ENCODE measurements at regions not wholly inside any gene's neighbourhood (a gene's known extent, or its start where the extent isn't known, plus 50 kb on each side); places are given as distances from the start of the nearest gene placed in this dataset.

DNA sequence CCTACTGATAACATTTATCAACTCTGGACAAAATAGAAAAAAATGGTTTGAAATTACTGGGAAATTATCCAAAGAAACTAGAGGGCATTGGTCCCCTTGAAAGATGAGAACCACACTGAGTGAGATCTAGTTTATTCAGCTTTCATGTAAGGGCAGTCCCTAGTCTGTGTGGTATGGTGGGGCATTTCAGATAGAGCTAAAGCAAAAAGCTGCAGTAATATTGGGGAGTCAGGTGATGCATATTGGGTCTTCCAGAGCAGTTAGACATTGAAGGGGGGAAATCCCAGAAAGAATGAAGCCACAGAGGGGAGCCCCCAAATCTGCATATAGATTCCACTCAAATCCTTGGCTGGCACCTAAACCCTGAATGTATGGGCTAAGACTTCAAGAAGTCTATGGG is 347.7 kb upstream of the POU3F1 start:
- no peak for DNase-seq

- DNase-seq = no peak
Observed at GRCh38 chr1:38392861-38393260, 346.3 kb upstream of the POU3F1 start.

- no peak for DNase-seq
Observed at GRCh38 chr1:38381256-38381655, 334.7 kb upstream of the POU3F1 start.

GRCh38 chr1:38376577-38376976 is 330.0 kb upstream of the POU3F1 start:
- DNase-seq = no peak

- no peak for DNase-seq
Observed at GRCh38 chr1:38375035-38375434, 328.4 kb upstream of the POU3F1 start.

DNA sequence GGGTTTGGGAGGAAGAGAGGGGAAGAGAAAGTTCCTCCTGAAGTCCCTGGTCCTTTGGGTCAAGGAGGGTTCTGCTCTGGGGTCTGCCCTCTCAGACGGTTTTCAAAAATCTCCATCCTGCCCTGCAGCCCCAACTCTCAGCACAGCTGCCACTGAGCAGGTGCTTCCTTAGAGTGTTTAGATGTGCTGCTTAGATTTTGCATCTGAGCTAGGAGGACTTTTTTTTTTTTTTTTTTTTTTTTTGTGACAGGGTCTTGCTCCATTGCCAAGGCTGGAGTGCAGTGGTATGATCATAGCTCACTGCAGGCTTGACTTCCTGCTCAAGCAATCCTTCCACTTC is 324.9 kb upstream of the POU3F1 start:
- DNase-seq = no peak

DNA sequence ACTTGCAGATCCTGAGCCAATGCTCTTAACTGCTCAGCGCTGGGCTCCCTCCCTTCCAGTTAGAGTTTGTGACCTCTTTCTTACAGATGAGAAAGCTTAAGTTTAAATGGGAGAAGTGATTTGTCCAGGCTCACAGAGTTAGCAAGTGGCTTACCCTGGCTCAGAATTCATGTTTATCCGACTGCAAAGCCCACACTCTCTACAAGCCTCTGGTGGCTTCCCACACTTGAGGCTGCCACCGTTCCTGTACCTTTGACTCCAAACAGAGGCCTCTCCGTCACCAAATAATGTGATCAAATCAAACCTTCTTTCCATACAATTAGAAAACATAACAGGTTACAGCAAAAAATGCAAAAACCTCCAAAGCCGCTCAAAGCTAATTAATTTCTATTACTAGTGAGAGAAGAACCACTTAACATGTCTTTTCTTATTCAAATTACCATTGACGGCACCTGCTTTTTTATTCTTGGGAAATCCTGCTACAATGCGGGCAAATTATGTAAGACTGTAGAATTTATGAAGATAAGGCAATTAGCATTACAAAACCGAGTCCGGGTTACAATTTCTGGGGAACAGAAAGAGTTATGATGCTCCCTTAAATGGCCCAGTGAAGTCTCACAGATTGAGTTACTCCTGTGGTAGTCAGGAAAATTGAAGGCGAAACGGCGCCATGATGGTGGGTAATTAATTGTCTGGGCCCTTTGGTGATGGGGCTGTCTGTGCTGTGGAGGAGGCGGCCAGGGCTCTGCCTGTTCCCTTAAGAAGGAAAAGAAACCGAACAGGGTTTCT is 324.3 kb upstream of the POU3F1 start:
- no peak for DNase-seq

DNA sequence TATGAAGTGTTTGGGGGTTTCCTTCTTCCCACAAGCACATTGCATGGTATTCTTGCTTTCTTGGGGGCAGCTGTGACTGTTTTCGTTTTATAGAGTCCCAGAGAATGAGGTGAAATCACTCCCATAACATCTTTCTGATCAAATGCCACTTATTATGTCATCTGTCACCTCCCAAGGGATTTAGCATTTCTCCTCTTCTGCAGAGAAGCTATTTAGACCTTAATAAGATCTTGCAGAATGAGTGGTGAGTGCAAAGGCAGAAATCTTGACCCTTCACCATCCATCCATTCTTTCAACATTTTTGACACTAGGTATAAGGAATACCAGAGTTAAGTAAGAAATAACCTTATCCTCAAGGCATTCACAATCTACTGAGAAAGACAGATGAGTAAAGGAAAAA is 318.6 kb upstream of the POU3F1 start:
- DNase-seq = no peak

DNA sequence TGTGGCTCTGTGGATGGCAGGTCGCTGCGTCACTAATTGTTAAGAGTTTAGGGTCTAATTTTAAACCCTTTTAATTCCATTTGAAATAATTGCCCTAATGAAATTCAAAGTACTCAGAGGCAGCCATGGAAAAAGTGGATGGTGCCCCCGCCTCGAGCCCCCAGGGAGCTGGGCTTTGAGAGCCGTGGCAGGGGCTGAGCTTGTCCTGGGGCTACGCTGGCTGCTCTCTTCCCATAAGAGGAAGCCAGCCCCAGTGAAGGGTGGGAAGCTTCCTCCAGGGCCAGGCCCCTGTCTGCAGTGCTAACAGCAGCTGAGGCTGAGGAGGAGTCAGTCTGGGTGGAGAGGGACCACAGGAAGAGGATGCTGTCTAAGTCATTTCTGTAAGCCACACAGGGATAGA is 315.0 kb upstream of the POU3F1 start:
- no peak for DNase-seq

GRCh38 chr1:38360807-38361206 is 314.2 kb upstream of the POU3F1 start:
- DNase-seq = no peak

DNA sequence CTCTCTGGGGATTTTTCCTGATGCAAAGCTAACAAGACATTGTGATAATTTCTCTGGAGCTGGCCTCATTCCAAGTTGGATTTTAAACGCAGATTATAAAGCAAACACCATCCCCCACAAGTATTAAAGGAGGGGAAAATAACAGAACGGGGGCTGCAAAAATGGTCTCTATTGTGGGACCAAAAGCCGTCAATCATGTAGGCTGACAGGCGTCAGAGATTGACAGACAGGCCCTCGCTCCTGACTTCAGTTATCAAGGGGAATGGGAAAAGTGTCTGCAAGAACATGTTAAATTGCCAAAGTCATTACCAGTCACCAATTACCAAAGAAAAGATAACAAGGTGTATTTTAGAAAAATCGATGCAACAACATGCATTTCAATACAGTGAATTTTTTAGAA is 307.4 kb upstream of the POU3F1 start:
- no peak for DNase-seq

GRCh38 chr1:38352869-38353268 is 306.3 kb upstream of the POU3F1 start:
- no peak for DNase-seq

DNA sequence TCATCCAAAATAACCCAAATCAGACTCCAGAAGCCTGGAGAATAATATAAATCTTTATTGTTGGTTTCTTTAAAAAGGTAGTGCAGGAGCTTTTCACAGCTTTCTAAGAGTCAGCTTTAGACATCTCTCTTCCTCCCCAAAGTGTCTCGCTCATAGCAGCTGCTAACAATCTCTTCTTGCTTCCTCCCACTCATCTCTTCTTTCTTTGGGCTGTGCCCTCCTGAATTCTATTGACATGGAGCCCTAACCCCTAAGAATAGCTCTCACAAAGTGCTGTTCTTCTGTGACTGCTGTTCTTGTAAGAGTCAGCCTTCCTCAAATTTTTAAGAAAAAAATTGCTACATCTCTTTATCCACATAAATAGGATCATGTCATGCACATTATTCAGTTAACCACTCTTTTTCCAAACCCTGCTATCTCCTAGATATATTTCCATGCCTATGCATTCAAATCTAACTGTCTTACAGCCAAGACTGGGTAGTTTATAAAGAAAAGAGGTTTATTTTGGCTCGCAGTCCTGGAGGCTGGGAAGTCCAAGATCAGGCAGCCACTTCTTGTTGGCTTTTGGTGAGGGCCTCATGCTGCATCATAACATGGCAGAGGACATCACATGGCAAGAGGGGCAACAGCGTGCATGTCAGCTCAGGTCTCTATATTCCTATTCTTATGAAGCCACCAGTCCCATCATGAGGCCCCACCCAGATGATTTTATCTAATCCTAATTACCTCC is 301.0 kb upstream of the POU3F1 start:
- DNase-seq = no peak

DNA sequence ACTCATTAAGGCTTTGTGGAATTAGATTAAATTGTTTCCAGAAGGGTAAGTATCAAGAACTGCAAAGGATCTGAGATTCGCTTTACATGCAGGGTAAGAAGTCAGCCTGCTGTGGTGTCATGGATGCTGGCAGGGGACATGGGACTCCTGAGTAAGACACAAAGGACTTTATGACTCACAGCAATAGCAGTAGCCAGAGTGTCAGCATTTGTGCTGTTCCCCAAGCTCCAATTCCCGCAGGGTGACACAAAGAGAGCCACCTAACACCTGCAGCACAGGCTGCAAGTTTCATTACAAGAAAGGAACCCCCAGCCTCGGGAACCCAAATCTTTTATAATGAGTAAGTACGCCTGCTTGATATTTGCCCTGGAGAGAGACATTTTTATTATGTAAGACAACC is 298.1 kb upstream of the POU3F1 start:
- DNase-seq = no peak

DNA sequence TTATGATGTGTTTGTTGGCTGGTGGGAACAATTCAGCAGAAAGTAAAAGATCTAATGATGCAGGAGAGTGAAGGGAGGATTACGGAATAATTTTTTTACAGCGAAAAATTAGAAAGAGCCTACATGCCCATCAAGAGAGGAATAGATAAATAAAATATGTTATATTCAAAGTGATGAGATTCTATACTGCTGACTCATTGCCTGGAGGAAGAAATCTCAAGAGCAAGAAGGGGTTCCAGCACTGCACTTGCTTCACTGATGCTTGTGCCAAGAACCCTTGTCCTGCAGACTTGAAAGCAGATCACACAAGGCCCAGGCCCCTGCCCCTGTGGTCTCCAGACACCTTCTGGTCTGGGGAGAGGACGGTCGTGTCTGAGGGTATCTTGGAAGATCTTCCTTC is 295.1 kb upstream of the POU3F1 start:
- no peak for DNase-seq

- no peak for DNase-seq
Observed at GRCh38 chr1:38340409-38340808, 293.8 kb upstream of the POU3F1 start.

- DNase-seq = no peak
Observed at GRCh38 chr1:38337711-38338110, 291.1 kb upstream of the POU3F1 start.

DNA sequence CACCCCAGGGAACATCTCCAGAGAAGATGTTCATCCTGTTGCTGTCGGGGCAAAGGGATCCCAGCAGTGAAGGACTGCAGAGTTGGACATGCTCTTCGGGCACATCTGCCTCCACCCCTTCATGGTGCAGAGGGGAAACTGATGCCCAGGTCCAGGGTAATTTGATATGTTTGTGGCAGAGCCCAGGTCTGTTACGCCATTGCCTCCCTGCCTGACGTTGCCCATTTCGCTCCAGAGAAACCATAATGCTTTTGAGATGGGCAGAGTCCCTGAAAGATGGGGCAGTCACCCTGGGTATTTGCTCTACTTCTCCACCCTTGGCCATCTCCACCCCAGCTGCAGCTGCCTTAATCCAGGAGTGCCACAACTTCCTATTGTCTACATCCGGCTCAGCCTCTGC is 290.4 kb upstream of the POU3F1 start:
- no peak for DNase-seq

GRCh38 chr1:38336301-38336923 is 289.8 kb upstream of the POU3F1 start:
- no peak for DNase-seq

DNA sequence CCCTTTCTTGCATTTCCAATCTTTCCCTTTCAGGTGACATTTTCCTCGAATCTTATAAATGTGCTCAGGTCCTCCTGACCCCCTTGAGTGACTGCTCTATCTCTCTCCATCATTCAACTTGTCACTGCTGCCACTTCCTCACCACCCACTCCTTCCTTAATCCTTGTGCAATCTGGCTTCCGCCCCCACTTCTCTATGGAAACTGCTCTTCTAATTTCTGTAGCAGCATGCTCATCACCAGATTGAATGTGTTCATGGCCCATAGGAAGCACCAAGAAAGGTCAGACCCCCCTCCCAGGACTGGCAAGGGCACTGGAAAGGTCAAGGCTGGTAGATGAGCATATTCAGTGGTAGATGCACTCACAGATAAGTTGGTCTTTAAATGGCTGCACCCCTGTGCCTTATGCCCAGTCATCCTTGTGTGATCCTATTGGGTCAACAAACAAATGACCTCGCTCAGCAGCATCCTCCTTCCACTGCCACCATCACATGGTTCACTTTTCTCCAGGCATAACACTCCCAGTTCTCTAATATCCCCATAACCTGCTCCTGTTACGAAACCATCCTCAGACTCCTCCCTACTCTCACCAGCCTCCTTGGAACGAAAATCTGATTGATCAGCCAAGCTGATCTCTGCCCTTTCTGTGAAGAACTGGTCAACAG is 288.5 kb upstream of the POU3F1 start:
- no peak for DNase-seq

DNA sequence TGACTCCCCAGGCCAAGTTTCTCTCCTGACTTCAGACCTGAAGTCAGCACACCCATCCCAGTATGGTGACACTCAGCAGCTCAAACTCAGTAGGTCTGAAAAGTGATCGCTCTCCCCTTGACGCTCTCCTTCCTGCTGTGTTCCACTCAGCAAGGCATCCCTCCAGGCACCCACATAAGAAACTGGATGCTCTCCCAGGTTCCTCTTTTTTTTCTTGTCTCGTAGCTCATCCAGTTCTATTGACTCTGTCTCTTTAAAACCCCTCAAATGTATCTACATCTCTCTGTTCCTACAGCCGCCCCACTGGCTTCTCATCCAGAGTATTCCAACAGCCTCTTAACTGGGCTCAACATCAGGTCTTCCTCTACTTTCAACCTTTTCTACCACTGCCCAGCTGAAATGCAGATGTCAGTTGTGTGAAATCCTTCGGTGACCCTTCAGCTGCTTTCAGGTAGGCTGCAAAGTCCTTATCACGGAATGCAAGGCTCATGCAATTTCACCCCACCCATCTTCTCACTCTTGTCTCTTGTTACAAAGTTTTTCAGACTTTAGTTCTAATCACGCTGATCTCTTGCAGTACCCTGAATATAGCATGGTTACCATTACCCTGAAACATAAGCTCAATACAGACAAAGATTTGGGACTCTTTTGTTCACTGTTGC is 286.2 kb upstream of the POU3F1 start:
- DNase-seq = no peak

GRCh38 chr1:38331496-38332210 is 285.1 kb upstream of the POU3F1 start:
- DNase-seq = no peak

Measured in hindlimb muscle (tissue), 1 donor.